ENCODE measurements at regions not wholly inside any gene's neighbourhood (a gene's known extent, or its start where the extent isn't known, plus 50 kb on each side); places are given as distances from the start of the nearest gene placed in this dataset.
A peak's percentile ranks its signal among the peaks of the same experiment; 100 is the strongest.
"Not testable (repeated sequence)": the region's sequence is repeated elsewhere in the genome, so short reads cannot be mapped to it uniquely, and the experiment has no call there.

GRCh38 chr2:150062416-150062815 lies 425.1 kb downstream of the RND3 start:
- TF ChIP-seq TCF7L2 (IDR thresholded peaks at IDR 0.05; ENCODE audit: low read depth, low read length), result no peak
- no peak for TF ChIP-seq REST (IDR thresholded peaks at IDR 0.05; ENCODE audit: insufficient read depth in 1 of 2, low read depth in 2 of 2, low read length in 1 of 2)
- no peak for TF ChIP-seq SIN3A (IDR thresholded peaks at IDR 0.05; ENCODE audit: borderline replicate concordance, insufficient read depth, low read depth, low read length)
- no peak for TF ChIP-seq POLR2AphosphoS5 (IDR thresholded peaks at IDR 0.05; ENCODE audit: low read depth, low read length)
- TF ChIP-seq CTCF (IDR thresholded peaks at IDR 0.05), result no peak
- no peak overlapping the region for H3K4me3 ChIP-seq (ENCODE audit: low read depth in 2 of 2, low read length in 2 of 2)
- intact Hi-C loops (cut with micrococcal nuclease; ENCODE audit: unreplicated experiment) (no loop called here), in situ Hi-C loops (cut with HindIII; ENCODE audit: low pct_unique_long_range_greater_than_20kb, low sequenced_read_pairs) (no loop called here)
- no peaks in the 10 kb centered on the region for H3K4me1 ChIP-seq (ENCODE audit: control insufficient read depth, insufficient read depth, low read length)
- DNase-seq (ENCODE audit: low read depth, low spot score) (no peak), ATAC-seq (no peak)
- ChIA-PET CTCF (no interaction called here), POLR2A (no interaction called here)
- H3K9me3 ChIP-seq (ENCODE audit: control insufficient read depth, insufficient read depth, low read depth, low read length), result no peaks in the 10 kb centered on the region
- no peaks in the 10 kb centered on the region for H3K27me3 ChIP-seq (ENCODE audit: control insufficient read depth, insufficient read depth, low read length)
- BruUV-seq (replicated peaks), result no TSS peak
- 0 out of 2 replicates have a peak overlapping the region, but pooled peaks have one; percentile 14 for H3K27ac ChIP-seq (ENCODE audit: low read length)
- H3K36me3 ChIP-seq (ENCODE audit: control insufficient read depth, insufficient read depth, low read length), result no peaks in the 10 kb centered on the region

- no peak overlapping the region for H3K4me3 ChIP-seq (ENCODE audit: low read depth in 2 of 2, low read length in 2 of 2)
- TF ChIP-seq TCF7L2 (IDR thresholded peaks at IDR 0.05; ENCODE audit: low read depth, low read length) (no peak), REST (IDR thresholded peaks at IDR 0.05; ENCODE audit: insufficient read depth in 1 of 2, low read depth in 2 of 2, low read length in 1 of 2) (no peak), CTCF (IDR thresholded peaks at IDR 0.05) (no peak), POLR2AphosphoS5 (IDR thresholded peaks at IDR 0.05; ENCODE audit: low read depth, low read length) (no peak), SIN3A (IDR thresholded peaks at IDR 0.05; ENCODE audit: borderline replicate concordance, insufficient read depth, low read depth, low read length) (no peak)
- no peak for DNase-seq (ENCODE audit: low read depth, low spot score)
- POLR2A ChIA-PET, result no interaction called here
- in situ Hi-C loops (cut with HindIII; ENCODE audit: low pct_unique_long_range_greater_than_20kb, low sequenced_read_pairs), result no loop called here
- no TSS peak for BruUV-seq (replicated peaks)
- intact Hi-C loops (cut with micrococcal nuclease; ENCODE audit: unreplicated experiment), result no loop called here
- CTCF ChIA-PET, result no interaction called here
- H3K27ac ChIP-seq (ENCODE audit: low read length), result no peak overlapping the region
- no peaks in the 10 kb centered on the region for H3K9me3 ChIP-seq (ENCODE audit: control insufficient read depth, insufficient read depth, low read depth, low read length)
- H3K27me3 ChIP-seq (ENCODE audit: control insufficient read depth, insufficient read depth, low read length), result no peaks in the 10 kb centered on the region
- ATAC-seq, result no peak
- no peaks in the 10 kb centered on the region for H3K4me1 ChIP-seq (ENCODE audit: control insufficient read depth, insufficient read depth, low read length)
- H3K36me3 ChIP-seq (ENCODE audit: control insufficient read depth, insufficient read depth, low read length), result no peaks in the 10 kb centered on the region
Observed at GRCh38 chr2:150060341-150060740, 427.1 kb downstream of the RND3 start.

GRCh38 chr2:150059676-150060075 lies 427.8 kb downstream of the RND3 start:
- H3K27ac ChIP-seq (ENCODE audit: low read length); H3K4me3 ChIP-seq (ENCODE audit: low read depth in 2 of 2, low read length in 2 of 2); CTCF ChIA-PET; intact Hi-C loops (cut with micrococcal nuclease; ENCODE audit: unreplicated experiment); H3K4me1 ChIP-seq (ENCODE audit: control insufficient read depth, insufficient read depth, low read length); BruUV-seq (replicated peaks); H3K9me3 ChIP-seq (ENCODE audit: control insufficient read depth, insufficient read depth, low read depth, low read length); DNase-seq (ENCODE audit: low read depth, low spot score); in situ Hi-C loops (cut with HindIII; ENCODE audit: low pct_unique_long_range_greater_than_20kb, low sequenced_read_pairs); H3K36me3 ChIP-seq (ENCODE audit: control insufficient read depth, insufficient read depth, low read length); POLR2A ChIA-PET; H3K27me3 ChIP-seq (ENCODE audit: control insufficient read depth, insufficient read depth, low read length); ATAC-seq: not testable (repeated sequence)
